HCT116 (cell line): ENCODE measurements at regions not wholly inside any gene's neighbourhood (a gene's known extent, or its start where the extent isn't known, plus 50 kb on each side); places are given as distances from the start of the nearest gene placed in this dataset.

Experiments
- ATAC-seq: fragments of 200-7000 bp; cut with Tn5 transposase; 2 replicates; pipeline ENCODE4 v1.9.1; 2020; ENCODE audit warnings: mild to moderate bottlenecking, moderate library complexity
- BruUV-seq: library from RNA; stranded (reverse); fragments of 400-500 nt; replicated peaks from 2 replicates; lab custom pipeline; 2021; lab: Mats Ljungman, UMichigan
- CTCF ChIA-PET: fragments of 300-600 bp; sonication (Branson Sonifier 250); formaldehyde crosslinking; loops from one replicate; lab custom pipeline; 2021; ENCODE audit warnings: antibody characterized with exemption; lab: Charles Lee
- POLR2A ChIA-PET: fragments of 300-600, 350-600 bp; sonication (Branson Sonifier 250); formaldehyde crosslinking; loops from one replicate; lab custom pipeline; 2021; ENCODE audit warnings: antibody characterized with exemption; lab: Charles Lee
- RAD21 ChIA-PET, 2 experiments: fragments of 300-600 bp; sonication (Branson Sonifier 250); formaldehyde crosslinking; loops; one replicate each; lab custom pipeline; 2023; ENCODE audit warnings: low total read pairs in 2 of 2; ENCODE audit not compliant: uncharacterized antibody in 2 of 2, unreplicated experiment in 2 of 2, low non-redundant PET in 1 of 2; lab: Charles Lee
- DNase-seq: peaks from one replicate; pipeline ENCODE4 v3.0.0-alpha.2; 2010; ENCODE audit warnings: low read depth, low spot score
- H2AFZ ChIP-seq: fragments of 200-600 bp; shearing (Covaris generic), sonication (generic); 2 replicates; pipeline ENCODE4 v1.6.1; 2017; ENCODE audit warnings: low read depth, mixed run types, mixed read lengths, antibody characterized with exemption, low read length; ENCODE audit not compliant: poor library complexity, severe bottlenecking
- H3K27ac ChIP-seq: 2 replicates; pipeline ENCODE4 v1.5.1; 2012; ENCODE audit warnings: low read depth, low read length
- H3K27me3 ChIP-seq: fragments of 200-600 bp; sonication (generic); 2 replicates; pipeline ENCODE4 v1.6.1; 2016; ENCODE audit warnings: mixed run types, low read length, mixed read lengths; ENCODE audit not compliant: insufficient read depth
- H3K36me3 ChIP-seq, 2 experiments: fragments of 200-500 bp in 1 of 2; fragments of 200-600 bp in 1 of 2; sonication (Bioruptor generic) in 1 of 2; sonication (generic) in 1 of 2; 2 replicates each; pipeline versions ENCODE4 v1.5.1 to v1.6.1; 2014 to 2016; ENCODE audit warnings: low read length in 2 of 2, inconsistent platforms in 1 of 2, mixed read lengths in 1 of 2, mixed run types in 1 of 2; ENCODE audit not compliant: insufficient read depth in 2 of 2, control insufficient read depth in 1 of 2
- H3K4me1 ChIP-seq, 2 experiments: fragments of 200-600 bp in 1 of 2; sonication (generic) in 1 of 2; 2 replicates each; pipeline versions ENCODE4 v1.5.1 to v1.6.1; 2012 to 2017; ENCODE audit warnings: low read length in 2 of 2, inconsistent platforms in 1 of 2, mild to moderate bottlenecking in 1 of 2, mixed read lengths in 1 of 2, mixed run types in 1 of 2, moderate library complexity in 1 of 2; ENCODE audit not compliant: insufficient read depth in 2 of 2, control insufficient read depth in 1 of 2
- H3K4me2 ChIP-seq: fragments of 200-600 bp; sonication (generic); 2 replicates; pipeline ENCODE4 v1.6.1; 2017; ENCODE audit warnings: mixed run types, low read length, mixed read lengths
- H3K4me3 ChIP-seq, 2 experiments: fragments of 200-600 bp in 1 of 2; sonication (generic) in 1 of 2; replicated peaks in 1 of 2; 2 replicates each; pipeline ENCODE4 v1.5.1; 2011 to 2016; ENCODE audit warnings: low read length in 2 of 2, control low read depth in 1 of 2, low read depth in 1 of 2, mild to moderate bottlenecking in 1 of 2, mixed read lengths in 1 of 2, mixed run types in 1 of 2
- H3K79me2 ChIP-seq: fragments of 200-600 bp; sonication (generic); 2 replicates; pipeline ENCODE4 v1.6.1; 2017; ENCODE audit warnings: mild to moderate bottlenecking, mixed run types, low read length, moderate library complexity, mixed read lengths; ENCODE audit not compliant: insufficient read depth
- H3K9ac ChIP-seq: fragments of 200-600 bp; sonication (generic); 2 replicates; pipeline ENCODE4 v1.6.1; 2016; ENCODE audit warnings: low read length, mixed read lengths
- H3K9me2 ChIP-seq: fragments of 200-600 bp; sonication (generic), shearing (Covaris generic); 2 replicates; pipeline ENCODE4 v1.6.1; 2017; ENCODE audit warnings: mixed run types, mild to moderate bottlenecking, moderate library complexity; ENCODE audit not compliant: insufficient read depth
- H3K9me3 ChIP-seq, 2 experiments: fragments of 200-500 bp in 1 of 2; fragments of 200-600 bp in 1 of 2; sonication (Bioruptor generic) in 1 of 2; sonication (generic) in 1 of 2; 2 replicates each; pipeline ENCODE4 v1.6.1; 2014 to 2017; ENCODE audit warnings: low read length in 2 of 2, mixed read lengths in 2 of 2, inconsistent platforms in 1 of 2, low read depth in 1 of 2, mild to moderate bottlenecking in 1 of 2, mixed run types in 1 of 2, moderate library complexity in 1 of 2; ENCODE audit not compliant: control insufficient read depth in 1 of 2, insufficient read depth in 1 of 2
- H4K20me1 ChIP-seq: fragments of 200-600 bp; sonication (generic), shearing (Covaris generic); 2 replicates; pipeline ENCODE4 v1.6.1; 2017; ENCODE audit warnings: mixed run types, mild to moderate bottlenecking, moderate library complexity; ENCODE audit not compliant: insufficient read depth
- CEBPB ChIP-seq: IDR thresholded peaks from 2 replicates; pipeline ENCODE4 v1.6.1; 2012; ENCODE audit warnings: low read depth
- EGR1 ChIP-seq: IDR thresholded peaks from 2 replicates; pipeline ENCODE4 v1.6.1; 2012; ENCODE audit warnings: low read depth
- ELF1 ChIP-seq: IDR thresholded peaks from 2 replicates; pipeline ENCODE4 v1.6.1; 2012; ENCODE audit warnings: low read depth, borderline replicate concordance
- EZH2 ChIP-seq: fragments of 200-600 bp; sonication (generic); IDR thresholded peaks from 2 replicates; pipeline ENCODE4 v1.6.1; 2017; ENCODE audit warnings: antibody characterized with exemption, mixed run types
- EZH2phosphoT487 ChIP-seq: fragments of 200-600 bp; IDR thresholded peaks from 2 replicates; pipeline ENCODE4 v1.6.1; 2018; ENCODE audit warnings: antibody characterized with exemption, borderline replicate concordance
- FOSL1 ChIP-seq: IDR thresholded peaks from 2 replicates; pipeline ENCODE4 v1.6.1; 2012; ENCODE audit warnings: low read depth
- POLR2A ChIP-seq: IDR thresholded peaks from 2 replicates; pipeline ENCODE4 v1.7.0; 2011; ENCODE audit warnings: borderline replicate concordance; ENCODE audit not compliant: insufficient read depth, insufficient read length; ENCODE audit errors: extremely low read depth
- POLR2AphosphoS5 ChIP-seq: IDR thresholded peaks from 2 replicates; pipeline ENCODE4 v1.6.1; 2011; ENCODE audit warnings: mild to moderate bottlenecking, low read depth, low read length, moderate library complexity
- RAD21 ChIP-seq: IDR thresholded peaks from 2 replicates; pipeline ENCODE4 v1.6.1; 2012; ENCODE audit warnings: low read depth, mild to moderate bottlenecking
- SIN3A ChIP-seq: IDR thresholded peaks from 2 replicates; pipeline ENCODE4 v1.6.1; 2012; ENCODE audit warnings: low read depth
- SRF ChIP-seq: IDR thresholded peaks from 2 replicates; pipeline ENCODE4 v1.6.1; 2012; ENCODE audit warnings: low read depth
- TCF7L2 ChIP-seq: IDR thresholded peaks from 2 replicates; pipeline ENCODE4 v1.7.0; 2011; ENCODE audit warnings: borderline replicate concordance, inconsistent platforms; ENCODE audit not compliant: insufficient read depth, insufficient read length; ENCODE audit errors: extremely low read depth
- YY1 ChIP-seq: IDR thresholded peaks from 2 replicates; pipeline ENCODE4 v1.6.1; 2011; ENCODE audit warnings: low read length, low read depth, moderate library complexity, mild to moderate bottlenecking; ENCODE audit not compliant: insufficient replicate concordance; ENCODE audit errors: extremely low read depth
- ZFX ChIP-seq: fragments of 450-650 bp; IDR thresholded peaks from 2 replicates; pipeline ENCODE4 v1.6.1; 2017
- intact Hi-C: fragments of 100-400 bp; cut with micrococcal nuclease; formaldehyde crosslinking; loops from 2 replicates; pipeline ENCODE4 v1.10.0; 2022
- TF ChIP-seq, protein P1 (sequence below), 3 experiments: fragments of 200-600 bp in 1 of 3; sonication (generic) in 1 of 3; IDR thresholded peaks in 2 of 3; conservative IDR thresholded peaks in 1 of 3; 2 replicates each; pipeline ENCODE4 v1.5.1; 2012 to 2017; ENCODE audit warnings: low read depth in 2 of 3, low read length in 2 of 3, antibody characterized with exemption in 1 of 3, borderline replicate concordance in 1 of 3, control low read depth in 1 of 3, mild to moderate bottlenecking in 1 of 3, mixed read lengths in 1 of 3, mixed run types in 1 of 3, moderate library complexity in 1 of 3; ENCODE audit not compliant: insufficient read depth in 1 of 3
- TF ChIP-seq, protein P2 (sequence below): IDR thresholded peaks from 2 replicates; pipeline ENCODE4 v1.6.1; 2012

DNA sequence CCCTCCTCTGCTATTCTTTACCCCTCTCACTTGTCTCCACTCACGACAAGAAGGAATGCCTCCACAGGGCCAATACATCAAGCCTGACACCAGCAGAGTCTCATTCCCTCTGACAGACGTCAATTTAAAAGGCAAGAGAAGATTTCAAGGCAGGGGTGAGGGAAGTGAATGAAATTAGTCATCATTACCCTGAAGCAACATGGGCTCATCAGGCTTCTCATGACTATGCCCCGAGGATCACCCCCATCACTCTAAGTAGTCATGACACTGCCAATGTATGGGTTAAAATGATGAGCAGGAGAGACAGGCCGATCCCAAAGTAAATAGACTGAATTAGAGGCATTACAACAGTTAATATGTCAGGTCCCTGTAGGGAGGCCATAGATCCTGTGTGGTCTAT lies 504.4 kb downstream of the TLE4 start:
- no peaks in the 10 kb centered on the region for H3K9me2 ChIP-seq
- no peaks in the 10 kb centered on the region for H3K27me3 ChIP-seq
- no peak overlapping the region for H2AFZ ChIP-seq
- intact Hi-C loops = no loop called here
- H3K79me2 ChIP-seq = no peaks in the 10 kb centered on the region
- no peaks in the 10 kb centered on the region for H3K36me3 ChIP-seq
- RAD21 ChIA-PET = no interaction called here
- BruUV-seq = no TSS peak
- no peak overlapping the region for H3K4me2 ChIP-seq
- CTCF ChIA-PET = no interaction called here
- H3K9ac ChIP-seq = no peak overlapping the region
- H3K9me3 ChIP-seq = peaks cover 17 to 19% of the 10 kb centered on the region in 2 experiments; a peak in 2 of 4 replicates
- H3K4me1 ChIP-seq = no peaks in the 10 kb centered on the region
- POLR2A ChIA-PET = no interaction called here
- no peak overlapping the region for H3K4me3 ChIP-seq
- H3K27ac ChIP-seq = no peak overlapping the region
- TF ChIP-seq YY1 = no peak
- no peak for TF ChIP-seq SRF
- TF ChIP-seq EZH2 = no peak
- TF ChIP-seq, protein P1, sequence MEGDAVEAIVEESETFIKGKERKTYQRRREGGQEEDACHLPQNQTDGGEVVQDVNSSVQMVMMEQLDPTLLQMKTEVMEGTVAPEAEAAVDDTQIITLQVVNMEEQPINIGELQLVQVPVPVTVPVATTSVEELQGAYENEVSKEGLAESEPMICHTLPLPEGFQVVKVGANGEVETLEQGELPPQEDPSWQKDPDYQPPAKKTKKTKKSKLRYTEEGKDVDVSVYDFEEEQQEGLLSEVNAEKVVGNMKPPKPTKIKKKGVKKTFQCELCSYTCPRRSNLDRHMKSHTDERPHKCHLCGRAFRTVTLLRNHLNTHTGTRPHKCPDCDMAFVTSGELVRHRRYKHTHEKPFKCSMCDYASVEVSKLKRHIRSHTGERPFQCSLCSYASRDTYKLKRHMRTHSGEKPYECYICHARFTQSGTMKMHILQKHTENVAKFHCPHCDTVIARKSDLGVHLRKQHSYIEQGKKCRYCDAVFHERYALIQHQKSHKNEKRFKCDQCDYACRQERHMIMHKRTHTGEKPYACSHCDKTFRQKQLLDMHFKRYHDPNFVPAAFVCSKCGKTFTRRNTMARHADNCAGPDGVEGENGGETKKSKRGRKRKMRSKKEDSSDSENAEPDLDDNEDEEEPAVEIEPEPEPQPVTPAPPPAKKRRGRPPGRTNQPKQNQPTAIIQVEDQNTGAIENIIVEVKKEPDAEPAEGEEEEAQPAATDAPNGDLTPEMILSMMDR (IDR thresholded peaks at IDR 0.05 in 2 of 3, conservative IDR thresholded peaks at IDR 0.05 in 1 of 3; ENCODE audit: borderline replicate concordance in 1 of 3, insufficient read depth in 1 of 3, low read depth in 2 of 3, low read length in 2 of 3) = no peak
- no peak for TF ChIP-seq EZH2phosphoT487
- TF ChIP-seq CEBPB = no peak
- TF ChIP-seq POLR2A = no peak
- no peak for TF ChIP-seq RAD21
- TF ChIP-seq EGR1 = no peak
- no peak for TF ChIP-seq FOSL1
- TF ChIP-seq POLR2AphosphoS5 = no peak
- no peak for TF ChIP-seq TCF7L2
- TF ChIP-seq ELF1 = no peak
- TF ChIP-seq SIN3A = no peak
- TF ChIP-seq, protein P2, sequence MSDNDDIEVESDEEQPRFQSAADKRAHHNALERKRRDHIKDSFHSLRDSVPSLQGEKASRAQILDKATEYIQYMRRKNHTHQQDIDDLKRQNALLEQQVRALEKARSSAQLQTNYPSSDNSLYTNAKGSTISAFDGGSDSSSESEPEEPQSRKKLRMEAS = no peak
- TF ChIP-seq ZFX = no peak
- DNase-seq (no peak), ATAC-seq (no peak)
- H4K20me1 ChIP-seq = no peaks in the 10 kb centered on the region
